ENCODE measurements at regions not wholly inside any gene's neighbourhood (a gene's known extent, or its start where the extent isn't known, plus 50 kb on each side); places are given as distances from the start of the nearest gene placed in this dataset.

DNA sequence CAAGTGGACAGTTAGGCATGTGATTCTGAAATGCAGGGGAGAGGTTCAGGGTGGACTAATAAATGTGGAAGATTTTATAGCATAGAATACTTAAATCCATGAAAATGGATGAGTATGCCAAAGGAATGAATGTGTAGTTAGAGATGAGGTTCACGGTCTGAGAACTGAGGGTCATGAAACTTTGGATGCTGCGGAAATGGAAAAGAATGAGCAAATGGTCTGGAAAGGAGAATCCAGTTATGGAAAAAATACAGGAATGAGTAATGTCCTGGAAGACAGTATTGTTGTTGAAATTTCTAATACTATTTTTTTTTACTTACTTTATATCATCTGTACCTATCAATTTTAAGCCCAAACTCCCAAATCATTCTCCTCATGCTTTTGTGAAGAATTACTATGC, 2369.4 kb downstream of the MAT2B start:
- Mint-ChIP-seq H3K27me3 (no peaks in the 10 kb centered on the region), H3K4me1 (ENCODE audit: low read depth) (no peaks in the 10 kb centered on the region), H3K9me3 (peaks cover 14% of the 10 kb centered on the region), H3K4me3 (no peak overlapping the region), H3K27ac (no peak overlapping the region), H3K36me3 (ENCODE audit: low read depth) (no peaks in the 10 kb centered on the region)
- no peak for DNase-seq
- ATAC-seq = no peak
- intact Hi-C loops (cut with micrococcal nuclease) = no loop called here
- POLR2A ChIA-PET = no interaction called here
- TF ChIP-seq, protein P1, sequence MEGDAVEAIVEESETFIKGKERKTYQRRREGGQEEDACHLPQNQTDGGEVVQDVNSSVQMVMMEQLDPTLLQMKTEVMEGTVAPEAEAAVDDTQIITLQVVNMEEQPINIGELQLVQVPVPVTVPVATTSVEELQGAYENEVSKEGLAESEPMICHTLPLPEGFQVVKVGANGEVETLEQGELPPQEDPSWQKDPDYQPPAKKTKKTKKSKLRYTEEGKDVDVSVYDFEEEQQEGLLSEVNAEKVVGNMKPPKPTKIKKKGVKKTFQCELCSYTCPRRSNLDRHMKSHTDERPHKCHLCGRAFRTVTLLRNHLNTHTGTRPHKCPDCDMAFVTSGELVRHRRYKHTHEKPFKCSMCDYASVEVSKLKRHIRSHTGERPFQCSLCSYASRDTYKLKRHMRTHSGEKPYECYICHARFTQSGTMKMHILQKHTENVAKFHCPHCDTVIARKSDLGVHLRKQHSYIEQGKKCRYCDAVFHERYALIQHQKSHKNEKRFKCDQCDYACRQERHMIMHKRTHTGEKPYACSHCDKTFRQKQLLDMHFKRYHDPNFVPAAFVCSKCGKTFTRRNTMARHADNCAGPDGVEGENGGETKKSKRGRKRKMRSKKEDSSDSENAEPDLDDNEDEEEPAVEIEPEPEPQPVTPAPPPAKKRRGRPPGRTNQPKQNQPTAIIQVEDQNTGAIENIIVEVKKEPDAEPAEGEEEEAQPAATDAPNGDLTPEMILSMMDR (IDR thresholded peaks at IDR 0.05) = no peak
- CTCF ChIA-PET = no interaction called here

DNA sequence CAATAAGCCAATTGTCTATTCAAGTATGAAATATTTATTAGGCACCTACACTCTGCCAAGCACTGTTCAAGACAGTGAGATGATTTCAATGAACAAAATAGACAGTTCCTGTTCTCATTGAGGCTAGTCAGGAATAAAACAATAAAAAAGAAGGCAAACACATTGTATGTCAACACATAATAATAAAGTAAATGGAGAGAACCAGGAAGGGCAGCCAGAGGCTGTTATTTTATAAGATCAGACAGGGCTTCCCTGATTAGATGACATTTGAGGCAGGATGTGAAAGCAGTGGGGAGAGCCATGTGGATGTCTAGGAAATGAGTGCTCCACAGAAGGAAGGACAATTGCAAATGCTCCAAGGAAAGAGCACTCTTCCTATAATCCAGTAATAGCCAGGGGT, 2371.1 kb downstream of the MAT2B start:
- H3K9me3 Mint-ChIP-seq = peaks cover 14% of the 10 kb centered on the region
- no peaks in the 10 kb centered on the region for H3K4me1 Mint-ChIP-seq (ENCODE audit: low read depth)
- H3K36me3 Mint-ChIP-seq (ENCODE audit: low read depth) = no peaks in the 10 kb centered on the region
- CTCF ChIA-PET = no interaction called here
- H3K4me3 Mint-ChIP-seq = no peak overlapping the region
- DNase-seq = no peak
- no peak for ATAC-seq
- H3K27me3 Mint-ChIP-seq = no peaks in the 10 kb centered on the region
- POLR2A ChIA-PET = no interaction called here
- TF ChIP-seq, protein P1 (IDR thresholded peaks at IDR 0.05) = no peak
- no peak overlapping the region for H3K27ac Mint-ChIP-seq
- intact Hi-C loops (cut with micrococcal nuclease) = no loop called here

DNA sequence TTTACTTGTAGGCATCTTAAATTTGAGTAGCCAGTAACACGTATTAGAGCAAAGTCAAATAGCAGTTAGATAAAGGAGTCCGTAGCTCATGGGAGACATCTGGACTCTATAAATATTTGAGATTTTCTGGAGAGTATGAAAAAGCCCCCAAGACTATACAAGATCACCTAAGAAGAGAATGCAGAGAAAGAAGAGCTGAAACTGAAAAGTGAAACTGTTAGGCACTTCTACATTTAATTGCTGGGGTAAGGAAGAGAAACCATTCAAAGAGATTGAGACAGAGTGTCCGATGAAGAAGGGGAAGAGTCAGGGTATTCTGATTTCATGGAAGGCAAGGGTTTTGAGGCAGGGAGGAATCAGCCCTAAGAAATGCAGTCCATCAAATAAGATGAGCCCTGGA, 2372.1 kb downstream of the MAT2B start:
- intact Hi-C loops (cut with micrococcal nuclease) = no loop called here
- ChIA-PET CTCF (no interaction called here), POLR2A (no interaction called here)
- TF ChIP-seq, protein P1 (IDR thresholded peaks at IDR 0.05) = no peak
- peaks cover 14% of the 10 kb centered on the region for H3K9me3 Mint-ChIP-seq
- H3K4me3 Mint-ChIP-seq = no peak overlapping the region
- DNase-seq (no peak), ATAC-seq (no peak)
- H3K27me3 Mint-ChIP-seq = no peaks in the 10 kb centered on the region
- H3K36me3 Mint-ChIP-seq (ENCODE audit: low read depth) = no peaks in the 10 kb centered on the region
- no peak overlapping the region for H3K27ac Mint-ChIP-seq
- H3K4me1 Mint-ChIP-seq (ENCODE audit: low read depth) = no peaks in the 10 kb centered on the region

DNA sequence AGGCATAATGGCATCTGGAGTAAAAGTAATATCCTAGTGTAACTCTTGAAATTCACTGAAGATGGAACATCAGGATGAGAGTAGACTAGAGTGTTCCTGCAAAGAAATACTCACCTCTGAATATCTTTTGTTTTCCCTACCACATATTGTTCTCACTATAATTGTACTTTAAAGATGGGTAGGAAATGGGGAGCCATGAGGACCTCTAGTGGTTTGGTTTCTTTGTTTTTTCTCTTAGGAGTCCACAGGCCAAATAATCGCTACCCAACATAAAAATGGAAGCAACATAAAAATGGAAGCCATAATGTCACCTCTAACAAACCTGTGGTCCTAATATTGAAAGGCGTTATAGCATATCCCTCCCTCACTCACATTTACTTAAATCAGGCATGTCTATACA, 2375.8 kb downstream of the MAT2B start:
- DNase-seq = no peak
- no peak overlapping the region for H3K27ac Mint-ChIP-seq
- H3K27me3 Mint-ChIP-seq = no peaks in the 10 kb centered on the region
- no peak overlapping the region for H3K4me3 Mint-ChIP-seq
- H3K4me1 Mint-ChIP-seq (ENCODE audit: low read depth) = no peaks in the 10 kb centered on the region
- TF ChIP-seq, protein P1 (IDR thresholded peaks at IDR 0.05) = no peak
- no peaks in the 10 kb centered on the region for H3K36me3 Mint-ChIP-seq (ENCODE audit: low read depth)
- CTCF ChIA-PET = no interaction called here
- H3K9me3 Mint-ChIP-seq = peaks cover 11% of the 10 kb centered on the region
- POLR2A ChIA-PET = no interaction called here
- ATAC-seq = no peak
- intact Hi-C loops (cut with micrococcal nuclease) = no loop called here

DNA sequence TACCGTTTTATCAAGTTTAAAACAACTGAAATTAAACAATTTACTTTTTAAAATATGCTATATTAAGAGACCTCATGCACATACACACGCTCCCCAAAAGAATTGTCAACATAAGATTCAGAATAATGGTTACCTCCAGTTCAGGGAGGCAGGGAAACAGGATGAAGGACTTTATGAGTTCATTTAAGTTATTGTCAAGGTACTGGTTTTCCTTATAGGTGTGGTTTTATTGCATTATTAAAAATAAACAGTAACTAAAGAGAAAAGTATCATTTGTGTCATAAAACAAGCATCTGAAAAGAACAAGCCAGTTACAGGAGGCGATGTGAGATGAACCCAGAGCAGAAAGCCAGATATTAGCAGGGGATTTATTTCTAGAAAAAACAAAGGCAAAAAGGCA, 2376.7 kb downstream of the MAT2B start:
- CTCF ChIA-PET = no interaction called here

More for the DNA sequence above, 2376.7 kb downstream of the MAT2B start:
- Mint-ChIP-seq H3K36me3 (ENCODE audit: low read depth) (no peaks in the 10 kb centered on the region), H3K27ac (no peak overlapping the region), H3K9me3 (peaks cover 8% of the 10 kb centered on the region), H3K27me3 (no peaks in the 10 kb centered on the region), H3K4me3 (no peak overlapping the region), H3K4me1 (ENCODE audit: low read depth) (no peaks in the 10 kb centered on the region)
- POLR2A ChIA-PET = no interaction called here
- intact Hi-C loops (cut with micrococcal nuclease) = no loop called here
- ATAC-seq (no peak), DNase-seq (no peak)
- TF ChIP-seq, protein P1 (IDR thresholded peaks at IDR 0.05) = no peak

Measured in activated CD8-positive, alpha-beta T cell treated with anti-CD3 and anti-CD28 coated beads for 36 hours (primary cell).